KBM-7 (cell line): ENCODE measurements at regions not wholly inside any gene's neighbourhood (a gene's known extent, or its start where the extent isn't known, plus 50 kb on each side); places are given as distances from the start of the nearest gene placed in this dataset.
A peak's percentile ranks its signal among the peaks of the same experiment; 100 is the strongest.
"Not testable (repeated sequence)": the region's sequence is repeated elsewhere in the genome, so short reads cannot be mapped to it uniquely, and the experiment has no call there.

ENCODE experiments used
- DNase-seq: peaks from one replicate; pipeline ENCODE4 v3.0.0-alpha.2; 2015
- in situ Hi-C: fragments of 300-500 bp; cut with MboI; formaldehyde crosslinking; loops from 2 replicates; pipeline ENCODE4 v1.14.3; 2020; ENCODE audit warnings: low sequenced_read_pairs, low pct_unique_long_range_greater_than_20kb, mixed read lengths

DNA sequence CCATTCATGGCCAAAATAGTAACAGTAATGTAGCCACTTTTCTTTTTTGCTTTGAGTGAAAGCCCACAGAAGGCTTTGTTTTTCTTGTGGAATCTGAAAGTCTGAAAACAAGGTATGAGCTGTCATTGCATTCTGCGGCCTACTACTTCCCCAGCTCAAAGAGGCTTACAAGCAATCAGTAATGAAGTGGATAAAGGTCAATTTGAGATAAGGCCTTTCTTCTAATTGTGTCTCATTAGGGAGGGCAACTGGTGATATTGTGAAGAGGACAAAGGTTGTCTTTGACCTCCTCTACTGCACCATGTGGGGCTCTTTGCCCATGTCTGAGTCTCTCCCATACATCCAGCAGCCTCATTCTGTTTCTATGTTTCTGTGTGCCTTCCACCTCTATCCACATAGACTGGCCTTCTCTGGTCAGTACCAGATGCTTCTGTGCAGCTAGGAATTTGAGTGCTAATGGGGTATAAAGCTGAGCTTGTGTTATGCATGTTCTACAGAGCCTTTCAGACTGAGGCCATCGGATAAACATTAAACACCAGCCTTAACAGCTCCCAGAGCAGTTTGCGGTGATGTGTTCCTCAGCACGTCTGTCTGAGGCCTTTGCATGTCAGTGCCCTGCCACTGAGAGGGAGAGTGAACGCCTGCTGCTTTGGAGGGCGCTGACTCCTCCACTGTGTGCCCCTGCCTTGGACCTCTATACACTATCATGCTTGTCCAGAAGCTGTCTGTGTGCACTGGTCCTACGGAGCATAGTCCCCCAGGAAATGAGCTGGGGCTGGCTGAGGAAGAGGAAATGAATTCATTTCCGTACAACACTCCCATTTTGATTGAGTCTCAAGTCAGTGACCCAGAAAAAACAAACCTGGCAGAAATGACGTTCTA, 80.2 kb downstream of the SH2D1A start:
- peak; percentile 25 for DNase-seq

DNA sequence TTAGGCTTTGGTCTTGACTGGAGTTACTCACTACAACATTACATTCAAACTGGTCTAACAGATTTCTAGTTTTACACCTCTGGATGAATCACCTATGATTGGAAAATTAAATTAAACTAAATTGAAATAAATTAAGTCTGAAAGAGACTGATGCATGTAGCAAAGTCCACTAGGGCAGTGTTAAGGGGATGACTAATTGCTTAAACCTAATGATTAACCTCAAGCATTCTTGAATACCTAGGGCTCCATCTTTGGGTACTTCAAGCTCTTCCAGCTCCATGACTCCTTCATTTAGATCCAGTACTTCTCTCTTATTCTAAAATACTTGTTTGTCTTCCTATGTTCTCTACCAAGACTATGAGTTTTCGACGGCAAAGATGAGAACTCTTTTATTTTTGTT, 86.8 kb downstream of the SH2D1A start:
- DNase-seq, result no peak
- in situ Hi-C loops, result no loop called here

More for the DNA sequence above, 80.2 kb downstream of the SH2D1A start:
- in situ Hi-C loops, result no loop called here

DNA sequence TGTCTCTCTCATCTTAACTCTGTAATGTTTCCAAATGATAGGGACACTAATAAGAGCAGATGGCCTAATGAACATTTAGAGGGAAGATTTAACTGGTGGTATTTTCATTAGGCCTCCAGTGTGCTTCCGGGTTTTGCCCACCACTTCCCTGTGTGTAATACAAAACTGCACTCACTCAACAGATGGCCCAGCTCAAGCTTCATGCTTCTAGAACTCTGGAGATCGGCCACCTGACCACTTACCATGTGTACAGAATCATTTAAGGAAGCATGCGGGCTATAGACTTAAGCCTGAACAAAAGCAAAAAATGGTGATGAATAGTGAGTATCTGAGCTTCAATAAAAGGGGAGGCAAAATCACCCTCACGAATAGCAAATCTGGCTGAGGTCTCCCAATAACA, 89.3 kb downstream of the SH2D1A start:
- no peak for DNase-seq
- in situ Hi-C loops, result no loop called here

DNA sequence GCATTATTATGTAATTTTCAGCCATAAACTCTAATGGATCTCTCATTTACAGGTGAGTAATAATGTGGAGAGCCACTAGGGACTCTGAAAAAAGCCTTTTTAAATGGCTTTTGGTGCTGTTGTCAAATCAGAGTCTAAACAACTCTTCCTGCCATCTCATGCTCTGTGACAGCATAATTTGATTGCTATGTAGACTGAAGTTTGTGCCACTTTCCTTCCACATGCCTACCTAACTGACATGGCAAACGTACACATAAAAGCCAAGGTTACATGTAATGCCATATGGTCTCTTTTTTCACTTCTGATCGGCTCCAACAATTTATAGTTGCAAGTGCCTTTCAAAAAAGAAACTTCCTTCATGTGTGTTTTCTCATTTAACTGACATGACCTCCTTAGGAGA, 94.3 kb downstream of the SH2D1A start:
- in situ Hi-C loops, result no loop called here
- no peak for DNase-seq

DNA sequence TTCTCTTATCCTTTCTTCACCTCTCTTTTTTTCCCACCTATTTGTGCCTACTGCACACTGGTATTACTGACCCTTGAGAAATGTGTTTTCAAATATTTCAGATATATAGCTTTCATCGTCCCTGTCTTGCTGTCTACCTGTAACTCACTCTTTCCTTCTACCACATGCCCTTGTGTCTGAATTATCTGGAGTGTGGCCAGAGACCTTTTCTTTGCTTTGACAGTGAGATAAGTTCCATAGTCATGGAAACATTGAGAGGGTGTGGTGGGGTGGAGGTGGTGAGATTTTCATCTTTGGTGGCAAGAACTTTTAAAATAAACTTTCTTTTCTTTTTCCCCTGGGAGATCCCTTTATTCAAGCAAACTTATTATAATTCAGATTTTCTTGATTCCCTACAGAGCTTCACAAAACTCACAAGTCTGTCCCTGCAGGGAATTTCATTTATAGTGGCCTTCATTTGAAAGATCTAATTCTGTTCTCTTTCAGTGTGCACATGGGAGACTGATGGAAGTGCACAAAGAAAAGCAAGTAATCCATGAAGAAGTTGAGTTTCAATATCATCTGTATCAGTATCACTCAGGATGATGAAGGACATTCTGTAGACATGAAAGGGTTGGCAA, 95.7 kb downstream of the SH2D1A start:
- in situ Hi-C loops, result no loop called here
- DNase-seq, result no peak

DNA sequence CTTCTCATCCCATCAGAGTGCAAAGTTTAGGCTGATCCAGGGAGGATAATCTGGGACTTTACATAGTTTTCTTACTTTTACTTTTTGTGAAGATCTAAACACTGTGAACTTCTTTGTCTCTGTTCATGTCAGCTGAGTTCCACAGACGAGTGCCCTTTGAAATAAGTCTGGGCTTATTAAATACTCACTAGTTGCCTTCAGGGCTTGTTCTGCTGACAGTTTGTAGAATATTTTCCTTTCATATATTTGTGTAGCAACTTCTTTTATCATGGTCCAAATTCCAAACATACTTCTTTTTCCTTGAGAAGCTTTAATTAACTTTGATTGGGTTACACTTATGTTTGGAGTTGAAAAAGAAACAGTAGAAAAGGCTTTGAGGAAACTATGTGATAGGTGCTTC, 109.6 kb downstream of the SH2D1A start:
- DNase-seq, result no peak
- in situ Hi-C loops, result no loop called here

DNA sequence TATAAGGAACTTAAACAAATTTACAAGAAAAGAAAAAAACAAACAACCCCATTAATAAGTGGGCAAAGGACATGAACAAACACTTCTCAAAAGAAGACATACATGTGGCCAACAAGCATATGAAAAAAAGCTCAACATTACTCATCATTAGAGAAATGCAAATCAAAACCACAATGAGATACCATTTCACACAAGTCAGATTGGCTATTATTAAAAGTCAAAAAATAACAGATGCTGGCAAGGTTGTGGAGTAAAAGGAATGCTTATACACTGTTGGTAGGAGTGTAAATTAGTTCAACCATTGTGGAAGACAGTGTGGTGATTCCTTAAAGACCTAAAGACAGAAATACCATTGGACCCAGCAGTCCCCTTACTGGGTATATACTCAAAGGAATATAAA, 113.5 kb downstream of the SH2D1A start:
- DNase-seq, in situ Hi-C loops: not testable (repeated sequence)

DNA sequence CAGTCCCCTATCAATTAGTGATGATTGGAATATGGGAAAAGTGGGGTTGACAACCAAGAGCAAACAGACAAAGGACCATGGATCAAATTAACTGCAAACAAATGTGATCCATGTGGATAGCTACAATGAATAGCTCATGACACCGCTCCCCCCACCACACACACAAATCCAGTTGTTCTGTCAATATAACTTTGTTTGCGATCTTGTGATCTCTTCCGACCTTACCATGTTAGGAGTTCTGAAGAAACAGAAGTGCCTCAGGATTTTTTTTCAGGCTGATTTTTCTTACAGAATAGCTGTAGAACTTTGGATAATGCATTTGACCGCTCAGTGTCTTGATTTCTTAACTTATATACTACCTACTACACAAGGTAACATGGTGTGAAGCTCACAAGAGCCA, 116.6 kb downstream of the SH2D1A start:
- no peak for DNase-seq
- in situ Hi-C loops, result no loop called here

DNA sequence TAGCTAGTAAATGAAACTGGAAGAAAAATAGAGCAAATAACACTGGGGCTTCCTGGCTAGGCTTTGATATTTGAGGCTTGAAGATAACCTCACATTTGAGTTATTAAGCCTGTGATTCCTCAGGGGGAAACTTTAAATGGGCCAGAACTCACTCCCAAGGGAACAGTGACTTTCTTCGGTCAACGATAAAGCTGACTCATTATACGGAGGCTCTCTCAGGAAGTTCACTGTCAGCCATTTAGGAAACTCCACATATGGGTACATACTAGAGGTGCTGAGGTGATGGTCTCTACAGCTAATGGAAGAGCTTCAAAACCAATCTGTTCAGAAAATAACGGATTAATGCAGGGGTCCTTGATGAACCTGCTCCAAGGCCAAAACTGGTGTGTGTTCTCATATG, 120.8 kb downstream of the SH2D1A start:
- in situ Hi-C loops, result no loop called here
- DNase-seq, result no peak

DNA sequence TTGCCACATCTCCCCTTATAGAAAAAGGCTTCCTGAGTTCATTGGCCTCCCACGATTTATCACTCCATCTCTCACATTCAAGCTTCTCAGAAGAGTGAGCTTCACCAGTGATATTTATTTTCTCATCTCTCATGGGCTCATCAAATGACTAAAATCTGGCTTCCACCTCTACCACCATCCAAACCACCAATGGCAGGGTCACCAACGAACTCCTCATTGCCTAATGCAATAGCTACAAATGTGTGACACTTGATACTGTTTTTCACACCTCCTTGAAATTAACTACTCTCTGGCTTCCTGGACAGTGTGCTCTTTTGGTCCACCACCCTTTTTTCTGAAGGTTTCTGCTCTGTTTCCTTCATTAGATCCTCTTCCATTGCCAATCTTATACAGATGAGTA, 129.0 kb downstream of the SH2D1A start:
- in situ Hi-C loops, result no loop called here

DNA sequence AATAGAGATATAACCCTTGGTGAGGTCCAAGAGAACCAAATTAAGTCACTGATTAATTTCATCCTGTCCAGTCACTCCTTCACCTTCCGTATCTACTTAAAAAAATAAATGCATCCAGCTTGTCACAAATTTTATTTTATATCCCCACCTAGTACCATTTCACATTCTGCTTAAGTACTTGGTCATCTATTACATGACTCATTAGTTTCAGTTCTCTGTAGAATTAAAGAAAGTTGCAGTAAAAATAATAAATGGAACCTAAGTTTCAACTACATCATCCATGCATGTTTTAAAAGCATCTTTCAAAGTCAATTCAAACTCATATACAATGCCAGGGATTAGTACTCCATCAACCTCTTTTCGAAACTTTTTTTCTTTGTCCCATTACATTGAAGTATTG, 130.2 kb downstream of the SH2D1A start:
- no peak for DNase-seq
- in situ Hi-C loops, result no loop called here

More for the DNA sequence above, 129.0 kb downstream of the SH2D1A start:
- no peak for DNase-seq

DNA sequence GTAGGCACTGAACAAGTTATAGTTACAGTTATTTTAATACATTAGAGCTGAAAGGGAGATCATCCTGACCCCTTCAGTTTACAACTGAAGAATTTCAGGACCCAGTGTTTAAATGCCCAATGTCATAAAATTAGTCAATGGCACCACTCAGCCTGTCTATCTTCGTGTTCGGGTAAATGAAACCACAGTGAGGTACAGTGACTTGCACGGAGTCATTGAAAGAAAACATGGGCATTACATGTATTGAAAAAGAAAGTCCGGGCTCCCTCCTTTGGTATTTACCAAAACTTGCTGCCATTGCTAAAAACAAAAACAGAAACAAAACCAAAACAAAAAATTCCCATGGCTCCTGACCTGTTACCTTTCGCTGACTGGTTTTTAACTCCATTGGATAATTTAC, 131.7 kb downstream of the SH2D1A start:
- DNase-seq, result no peak
- in situ Hi-C loops, result no loop called here

DNA sequence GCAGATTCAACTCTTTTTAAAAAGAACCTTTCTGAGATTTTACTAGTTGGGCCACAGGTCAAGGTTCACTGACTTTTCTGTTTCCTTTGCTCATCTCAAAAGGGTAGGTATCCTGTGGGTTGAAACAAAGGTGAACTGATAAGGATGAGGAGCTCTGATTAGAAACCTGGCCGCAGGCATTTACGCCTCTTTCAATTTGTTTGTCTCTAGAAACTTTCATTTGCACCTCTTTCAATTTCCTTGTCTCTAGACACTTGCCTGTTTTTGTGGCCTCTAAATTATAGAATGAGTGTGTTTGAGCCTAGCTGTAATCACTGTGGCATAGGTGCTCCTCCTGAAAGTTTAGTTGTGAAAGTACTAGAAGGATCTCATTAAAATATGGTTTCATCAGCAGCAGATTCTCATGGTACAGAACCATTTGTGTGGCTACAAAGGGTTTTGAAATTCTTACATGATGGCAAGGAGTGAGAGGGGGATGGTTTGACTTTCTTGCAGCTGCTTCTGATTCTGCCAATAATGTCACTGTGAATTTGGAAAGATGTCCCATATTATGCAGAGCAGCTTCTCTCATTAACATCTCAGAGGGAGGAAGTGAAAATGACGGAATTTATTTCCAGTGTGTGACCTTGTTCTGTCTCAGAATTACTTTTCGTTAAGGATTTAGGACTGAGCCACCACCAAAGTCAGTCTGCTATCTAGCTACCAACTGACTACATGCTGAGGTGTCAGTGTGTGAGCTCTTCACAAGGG, 142.2 kb downstream of the SH2D1A start:
- DNase-seq, result no peak
- in situ Hi-C loops, result no loop called here

DNA sequence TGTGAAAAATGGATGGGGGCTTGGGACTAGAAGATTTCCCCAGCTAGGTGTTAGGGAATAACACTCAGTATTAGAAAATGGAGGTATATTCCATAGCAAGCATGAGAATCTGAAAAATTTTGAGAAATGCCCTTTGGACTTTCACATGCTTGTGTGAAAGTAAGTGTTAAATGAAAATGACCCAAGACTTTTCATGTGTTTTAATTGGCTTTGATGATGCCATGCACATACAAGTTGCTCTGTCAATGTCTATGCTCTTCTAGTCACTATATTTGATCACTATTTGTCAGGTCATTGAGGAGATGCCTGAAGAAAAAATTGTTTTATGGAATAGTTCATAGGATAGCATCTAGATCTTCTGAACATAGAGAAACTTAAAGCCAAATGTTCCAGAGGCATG, 147.6 kb downstream of the SH2D1A start:
- no peak for DNase-seq
- in situ Hi-C loops, result no loop called here

DNA sequence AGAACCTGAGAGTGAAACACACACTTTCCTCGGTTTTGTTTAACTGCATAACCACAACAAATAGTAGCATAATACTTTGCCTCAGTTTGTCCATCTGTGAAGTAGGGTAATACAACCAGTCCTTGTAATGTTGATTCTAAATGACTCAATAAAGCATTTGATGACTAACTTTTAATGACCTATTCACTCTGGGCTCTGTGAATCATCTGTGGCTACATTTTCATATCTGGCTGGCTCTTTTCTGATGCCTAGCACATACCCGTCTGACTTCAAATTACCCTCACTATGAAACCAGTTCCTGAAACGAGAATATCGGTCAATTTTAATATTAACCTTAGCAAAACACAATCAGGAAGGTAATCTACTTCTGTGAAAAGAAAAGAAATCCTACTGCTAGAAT, 151.0 kb downstream of the SH2D1A start:
- in situ Hi-C loops, result no loop called here
- DNase-seq, result no peak

DNA sequence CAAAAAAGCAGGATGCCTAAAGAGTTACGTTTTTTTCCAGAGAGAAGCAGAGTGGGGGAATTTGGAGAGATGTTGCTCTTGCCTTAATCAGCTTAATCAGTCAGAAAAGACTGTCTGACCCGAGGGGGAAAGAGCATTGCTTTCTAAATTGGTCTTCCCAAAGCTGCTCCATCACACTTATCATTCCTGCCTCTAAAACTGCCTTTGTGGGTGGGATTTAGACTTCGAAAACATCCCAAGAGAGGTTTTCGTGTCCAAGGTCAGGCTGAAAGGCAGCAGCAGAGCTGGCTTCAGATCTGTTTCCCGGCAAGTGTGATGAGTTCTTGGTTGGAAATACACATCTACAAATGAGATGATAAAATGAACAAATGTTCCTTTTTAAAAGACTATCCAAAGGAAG, 155.2 kb downstream of the SH2D1A start:
- in situ Hi-C loops, result no loop called here
- DNase-seq, result no peak

DNA sequence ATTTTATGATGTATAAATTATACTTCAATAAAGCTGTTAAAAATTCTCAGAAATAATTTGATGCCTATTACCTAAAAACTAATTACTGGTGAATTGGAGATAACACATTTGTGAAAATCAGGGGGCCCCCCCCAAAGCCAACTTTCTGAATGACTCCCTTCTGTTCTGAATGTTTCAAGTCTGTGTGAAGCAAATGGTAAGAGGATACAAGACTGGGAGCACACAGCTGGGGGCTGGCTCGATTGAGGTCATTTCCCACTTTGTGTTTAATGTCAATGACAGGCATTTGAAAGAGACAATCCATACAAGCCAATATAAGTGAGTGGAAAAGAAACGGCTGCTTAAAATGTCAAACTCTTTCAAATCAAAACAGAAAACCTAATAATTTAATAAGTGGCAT, 155.8 kb downstream of the SH2D1A start:
- in situ Hi-C loops, result no loop called here
- DNase-seq, result no peak

DNA sequence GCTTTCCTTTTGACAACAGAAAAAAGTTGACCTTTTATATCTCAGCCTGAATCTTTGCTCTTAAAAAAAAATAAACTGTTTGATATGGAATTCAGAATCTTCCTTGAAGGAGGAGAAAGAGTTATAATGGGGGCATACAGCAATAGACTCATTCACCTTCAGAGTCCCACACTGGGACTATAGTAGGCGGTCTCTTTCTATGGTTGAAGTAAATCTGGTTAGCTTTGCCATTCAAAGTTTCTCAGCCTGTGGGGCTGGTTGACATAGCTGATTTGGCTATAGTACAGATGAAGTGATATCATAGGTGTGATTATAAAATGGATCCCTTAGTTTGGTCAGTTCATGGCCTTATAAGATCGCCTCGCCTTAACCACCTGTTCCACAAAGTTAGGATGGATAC, 156.2 kb downstream of the SH2D1A start:
- DNase-seq, result no peak
- in situ Hi-C loops, result no loop called here

DNA sequence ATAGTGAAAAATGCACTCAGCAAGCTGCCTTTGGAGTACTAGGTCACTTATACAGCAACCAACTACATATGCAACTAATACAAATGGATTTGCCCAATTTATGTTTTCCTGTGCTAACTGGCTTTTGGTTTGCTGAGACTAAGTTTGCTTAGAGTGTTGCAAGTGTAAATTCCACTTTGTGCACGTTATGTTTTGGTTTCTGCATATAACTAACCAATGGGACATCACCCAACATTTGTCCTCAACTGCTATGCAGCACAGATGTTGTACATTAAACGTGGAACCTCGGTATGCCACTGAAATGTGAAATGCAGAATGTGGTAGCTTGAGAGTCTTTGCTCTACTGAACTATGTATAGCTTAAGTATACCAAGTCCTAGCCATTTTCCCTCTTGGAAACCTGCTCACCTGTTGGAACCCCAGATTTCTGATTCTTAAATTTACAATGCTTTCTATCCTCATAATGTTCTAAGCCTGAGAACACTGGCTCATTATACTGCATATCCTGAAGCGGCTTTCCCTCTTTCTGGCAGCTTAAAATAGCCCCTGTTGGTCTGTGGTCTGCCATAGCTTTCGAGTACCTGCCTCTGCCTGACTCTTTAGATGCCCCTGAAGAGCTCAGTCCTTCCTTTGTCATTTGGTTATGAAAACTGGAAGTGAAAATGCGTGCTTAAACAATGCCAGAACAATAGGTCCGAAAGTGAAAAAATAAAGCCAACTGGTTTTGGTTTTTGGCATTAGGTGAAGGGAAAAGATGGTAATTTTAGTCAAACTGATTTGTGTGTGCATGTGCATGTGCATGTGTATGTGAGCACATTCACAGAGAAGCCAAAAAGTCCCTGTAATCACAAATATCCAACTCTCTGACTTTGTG, 158.0 kb downstream of the SH2D1A start:
- in situ Hi-C loops, result no loop called here
- DNase-seq, result no peak
